ENCODE measurements at regions not wholly inside any gene's neighbourhood (a gene's known extent, or its start where the extent isn't known, plus 50 kb on each side); places are given as distances from the start of the nearest gene placed in this dataset.

DNA sequence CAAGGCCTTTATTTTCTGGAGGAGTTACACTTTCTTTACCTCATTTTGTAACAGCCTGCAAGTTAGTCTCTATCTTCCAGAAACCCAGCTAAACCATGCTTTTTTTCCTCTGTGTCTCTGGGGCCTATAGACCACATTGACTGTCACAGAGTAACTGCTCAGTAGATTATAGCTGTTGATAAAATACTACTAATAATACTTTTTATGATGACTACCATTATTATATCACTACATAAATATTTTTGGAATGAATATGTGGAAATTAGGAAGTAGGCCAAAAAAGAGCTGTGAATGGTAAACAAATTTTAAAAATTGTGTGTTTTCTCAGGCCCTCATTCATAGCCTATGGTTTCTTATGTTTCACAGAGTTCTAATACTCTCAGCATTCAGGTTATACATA is 233.1 kb upstream of the USP24 start:
- no peak for TF ChIP-seq CTCF (IDR thresholded peaks at IDR 0.05; ENCODE audit: low read depth, low read length)
- no peak for DNase-seq
- Histone ChIP-seq H3K27me3 (no peaks in the 10 kb centered on the region), H3K36me3 (no peaks in the 10 kb centered on the region), H3K9me3 (no peaks in the 10 kb centered on the region), H3K4me1 (no peaks in the 10 kb centered on the region), H3K4me3 (ENCODE audit: low read depth, low read length) (no peak overlapping the region)

- H3K4me3 ChIP-seq (ENCODE audit: low read depth, low read length), result no peak overlapping the region
- H3K4me1 ChIP-seq, result no peaks in the 10 kb centered on the region
- no peaks in the 10 kb centered on the region for H3K9me3 ChIP-seq
- H3K36me3 ChIP-seq, result no peaks in the 10 kb centered on the region
- no peak for TF ChIP-seq CTCF (IDR thresholded peaks at IDR 0.05; ENCODE audit: low read depth, low read length)
- no peak for DNase-seq
- H3K27me3 ChIP-seq, result no peaks in the 10 kb centered on the region
Observed at GRCh38 chr1:55447488-55447887, 232.3 kb upstream of the USP24 start.

GRCh38 chr1:55446351-55446750 is 231.2 kb upstream of the USP24 start:
- Histone ChIP-seq H3K4me3 (ENCODE audit: low read depth, low read length) (no peak overlapping the region), H3K9me3 (no peaks in the 10 kb centered on the region), H3K36me3 (no peaks in the 10 kb centered on the region), H3K27me3 (no peaks in the 10 kb centered on the region), H3K4me1 (no peaks in the 10 kb centered on the region)
- no peak for DNase-seq
- no peak for TF ChIP-seq CTCF (IDR thresholded peaks at IDR 0.05; ENCODE audit: low read depth, low read length)

- H3K27me3 ChIP-seq, result no peaks in the 10 kb centered on the region
- no peak overlapping the region for H3K4me3 ChIP-seq (ENCODE audit: low read depth, low read length)
- no peaks in the 10 kb centered on the region for H3K4me1 ChIP-seq
- DNase-seq, result no peak
- no peaks in the 10 kb centered on the region for H3K36me3 ChIP-seq
- H3K9me3 ChIP-seq, result no peaks in the 10 kb centered on the region
- no peak for TF ChIP-seq CTCF (IDR thresholded peaks at IDR 0.05; ENCODE audit: low read depth, low read length)
Observed at GRCh38 chr1:55445416-55445815, 230.3 kb upstream of the USP24 start.

GRCh38 chr1:55444667-55445066 is 229.5 kb upstream of the USP24 start:
- Histone ChIP-seq H3K36me3 (no peaks in the 10 kb centered on the region), H3K4me1 (no peaks in the 10 kb centered on the region), H3K4me3 (ENCODE audit: low read depth, low read length) (no peak overlapping the region), H3K27me3 (no peaks in the 10 kb centered on the region), H3K9me3 (no peaks in the 10 kb centered on the region)
- DNase-seq, result no peak
- TF ChIP-seq CTCF (IDR thresholded peaks at IDR 0.05; ENCODE audit: low read depth, low read length), result no peak

- Histone ChIP-seq H3K9me3 (no peaks in the 10 kb centered on the region), H3K4me1 (no peaks in the 10 kb centered on the region), H3K4me3 (ENCODE audit: low read depth, low read length) (no peak overlapping the region), H3K36me3 (no peaks in the 10 kb centered on the region), H3K27me3 (no peaks in the 10 kb centered on the region)
- TF ChIP-seq CTCF (IDR thresholded peaks at IDR 0.05; ENCODE audit: low read depth, low read length), result no peak
- DNase-seq, result no peak
Observed at GRCh38 chr1:55443175-55443915, 228.2 kb upstream of the USP24 start.
